ENCODE measurements at regions not wholly inside any gene's neighbourhood (a gene's known extent, or its start where the extent isn't known, plus 50 kb on each side); places are given as distances from the start of the nearest gene placed in this dataset.

GRCh38 chr2:38199127-38199526, 123.2 kb upstream of the CYP1B1 start:
- TF ChIP-seq CTCF (IDR thresholded peaks at IDR 0.05) (no peak), POLR2A (IDR thresholded peaks at IDR 0.05) (no peak)

Data from Peyer's patch (tissue), 4 donors.